GM19372 (cell line): ENCODE measurements at regions not wholly inside any gene's neighbourhood (a gene's known extent, or its start where the extent isn't known, plus 50 kb on each side); places are given as distances from the start of the nearest gene placed in this dataset.

Experiments used
- ATAC-seq: cut with Tn5 transposase; IDR thresholded peaks from one replicate; pipeline ENCODE4 v1.9.1; 2021; ENCODE audit warnings: mild to moderate bottlenecking, low read depth, moderate library complexity; ENCODE audit not compliant: unreplicated experiment

GRCh38 chr15:81471151-81471550, 97.1 kb upstream of the TMC3 start:
- ATAC-seq: no peak

- ATAC-seq: no peak
Observed at GRCh38 chr15:81469154-81469553, 95.1 kb upstream of the TMC3 start.

- ATAC-seq: no peak
Observed at GRCh38 chr15:81466741-81467140, 92.7 kb upstream of the TMC3 start.

- no peak for ATAC-seq
Observed at GRCh38 chr15:81454024-81454423, 80.0 kb upstream of the TMC3 start.

- ATAC-seq: no peak
Observed at GRCh38 chr15:81450721-81451120, 76.7 kb upstream of the TMC3 start.

- no peak for ATAC-seq
Observed at GRCh38 chr15:81449836-81450474, 75.9 kb upstream of the TMC3 start.

GRCh38 chr15:81443040-81443820, 69.2 kb upstream of the TMC3 start:
- no peak for ATAC-seq

- no peak for ATAC-seq
Observed at GRCh38 chr15:81442454-81442853, 68.4 kb upstream of the TMC3 start.

- ATAC-seq: no peak
Observed at GRCh38 chr15:81434851-81435250, 60.8 kb upstream of the TMC3 start.

GRCh38 chr15:81433462-81433861, 59.4 kb upstream of the TMC3 start:
- no peak for ATAC-seq

GRCh38 chr15:81432179-81432578, 58.2 kb upstream of the TMC3 start:
- no peak for ATAC-seq

GRCh38 chr15:81427176-81427575, 53.2 kb upstream of the TMC3 start:
- ATAC-seq: no peak

- no peak for ATAC-seq
Observed at GRCh38 chr15:81425905-81426304, 51.9 kb upstream of the TMC3 start.
